GM12801 (cell line): ENCODE measurements at regions not wholly inside any gene's neighbourhood (a gene's known extent, or its start where the extent isn't known, plus 50 kb on each side); places are given as distances from the start of the nearest gene placed in this dataset.

Experiments used
- TF ChIP-seq, protein P1 (sequence below): IDR thresholded peaks from one replicate; pipeline ENCODE4 v1.5.1; 2011; ENCODE audit warnings: control low read depth; ENCODE audit not compliant: insufficient read length; ENCODE audit errors: extremely low read depth

DNA sequence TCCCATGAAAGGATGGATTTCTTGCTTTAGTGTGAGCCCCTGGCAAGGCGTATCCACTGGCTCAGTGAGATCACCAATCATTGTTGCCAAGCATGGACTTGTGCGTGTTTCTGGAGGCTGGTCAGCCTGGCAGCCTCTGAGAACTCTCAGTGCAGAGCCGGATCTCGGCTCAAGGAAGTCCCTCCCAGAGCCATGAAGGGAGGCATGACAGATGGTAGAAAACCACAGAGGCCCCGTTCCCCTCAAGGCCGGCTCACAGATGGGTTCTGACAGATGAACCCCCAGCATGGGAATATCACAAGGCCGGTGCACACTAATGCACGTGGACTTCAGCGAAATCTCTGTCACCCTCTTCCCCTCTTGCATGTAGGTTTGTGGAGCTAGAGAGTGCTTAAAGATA is 290.5 kb downstream of the AJAP1 start:
- TF ChIP-seq, protein P1, sequence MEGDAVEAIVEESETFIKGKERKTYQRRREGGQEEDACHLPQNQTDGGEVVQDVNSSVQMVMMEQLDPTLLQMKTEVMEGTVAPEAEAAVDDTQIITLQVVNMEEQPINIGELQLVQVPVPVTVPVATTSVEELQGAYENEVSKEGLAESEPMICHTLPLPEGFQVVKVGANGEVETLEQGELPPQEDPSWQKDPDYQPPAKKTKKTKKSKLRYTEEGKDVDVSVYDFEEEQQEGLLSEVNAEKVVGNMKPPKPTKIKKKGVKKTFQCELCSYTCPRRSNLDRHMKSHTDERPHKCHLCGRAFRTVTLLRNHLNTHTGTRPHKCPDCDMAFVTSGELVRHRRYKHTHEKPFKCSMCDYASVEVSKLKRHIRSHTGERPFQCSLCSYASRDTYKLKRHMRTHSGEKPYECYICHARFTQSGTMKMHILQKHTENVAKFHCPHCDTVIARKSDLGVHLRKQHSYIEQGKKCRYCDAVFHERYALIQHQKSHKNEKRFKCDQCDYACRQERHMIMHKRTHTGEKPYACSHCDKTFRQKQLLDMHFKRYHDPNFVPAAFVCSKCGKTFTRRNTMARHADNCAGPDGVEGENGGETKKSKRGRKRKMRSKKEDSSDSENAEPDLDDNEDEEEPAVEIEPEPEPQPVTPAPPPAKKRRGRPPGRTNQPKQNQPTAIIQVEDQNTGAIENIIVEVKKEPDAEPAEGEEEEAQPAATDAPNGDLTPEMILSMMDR, result no peak

- TF ChIP-seq, protein P1, result no peak
Observed at GRCh38 chr1:4944072-4944471, 289.7 kb downstream of the AJAP1 start.

DNA sequence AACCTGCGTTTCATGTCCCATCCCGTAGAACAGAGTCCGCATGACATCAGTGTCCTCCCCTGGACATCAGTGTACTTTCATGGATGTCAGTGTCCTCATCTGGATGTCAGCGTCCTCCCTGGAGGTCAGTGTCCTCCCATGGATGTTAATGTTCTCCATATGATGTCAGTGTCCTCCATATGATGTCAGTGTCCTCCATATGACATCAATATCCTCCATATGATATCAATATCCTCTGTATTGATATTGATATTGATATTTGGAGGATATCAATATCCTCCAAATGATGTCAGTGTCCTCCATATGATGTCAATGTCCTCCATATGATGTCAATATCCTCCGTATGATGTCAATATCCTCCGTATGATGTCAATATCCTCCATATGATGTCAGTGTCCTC is 284.9 kb downstream of the AJAP1 start:
- TF ChIP-seq, protein P1, result no peak

DNA sequence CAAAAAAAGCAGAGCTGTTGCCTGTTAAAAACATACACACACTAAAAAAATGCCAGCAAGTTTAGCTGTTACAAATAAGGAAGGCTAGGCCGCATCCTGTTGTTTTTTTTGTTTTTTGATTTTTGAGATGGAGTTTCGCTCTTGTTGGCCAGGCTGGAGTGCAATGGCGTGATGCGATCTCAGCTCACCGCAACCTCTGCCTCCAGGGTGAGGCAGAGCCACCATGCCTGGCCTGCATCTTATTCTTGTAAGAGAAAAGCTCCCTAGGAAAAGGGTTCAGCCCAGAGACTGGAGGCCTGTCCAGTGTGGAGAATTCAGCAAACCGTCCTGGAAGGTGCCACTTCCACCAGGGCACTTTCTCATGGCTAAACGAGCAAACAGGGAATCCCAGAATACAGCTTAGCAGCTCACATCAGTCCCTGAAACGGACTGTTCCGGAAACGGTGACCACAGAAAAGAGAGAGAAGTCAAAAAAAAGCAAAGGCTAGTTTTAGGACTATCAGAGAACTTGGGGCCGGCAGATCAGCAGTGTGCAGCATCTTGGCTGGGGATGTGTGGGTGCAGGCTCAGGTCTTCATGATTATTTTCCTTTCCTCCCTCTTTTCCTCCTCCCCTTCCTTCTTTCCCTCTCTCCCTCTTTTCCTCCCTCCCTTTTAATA is 283.6 kb downstream of the AJAP1 start:
- TF ChIP-seq, protein P1, result no peak

DNA sequence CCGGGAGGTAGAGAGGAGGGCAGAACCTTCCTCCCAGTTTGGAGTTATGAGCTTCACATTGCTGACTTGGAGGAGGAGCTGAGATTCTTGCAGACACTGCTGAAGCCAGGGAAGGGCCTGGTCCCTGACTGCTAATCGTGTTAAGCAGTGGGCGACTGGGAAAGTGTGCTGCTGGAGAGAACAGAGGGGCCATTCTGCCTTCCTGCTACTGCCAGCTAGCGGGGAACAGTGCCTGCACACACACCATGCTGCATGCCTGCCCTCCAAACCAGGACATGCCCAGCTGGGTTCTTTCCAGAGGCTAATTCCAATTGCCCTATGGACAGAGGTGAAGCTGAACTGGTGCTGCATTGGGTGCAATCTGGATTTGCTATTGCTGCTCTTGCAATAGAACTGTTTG is 281.4 kb downstream of the AJAP1 start:
- TF ChIP-seq, protein P1, result no peak

- TF ChIP-seq, protein P1, result no peak
Observed at GRCh38 chr1:4933232-4933631, 278.8 kb downstream of the AJAP1 start.

GRCh38 chr1:4932311-4933030 is 278.1 kb downstream of the AJAP1 start:
- TF ChIP-seq, protein P1, result no peak
